ENCODE measurements at regions not wholly inside any gene's neighbourhood (a gene's known extent, or its start where the extent isn't known, plus 50 kb on each side); places are given as distances from the start of the nearest gene placed in this dataset.

DNA sequence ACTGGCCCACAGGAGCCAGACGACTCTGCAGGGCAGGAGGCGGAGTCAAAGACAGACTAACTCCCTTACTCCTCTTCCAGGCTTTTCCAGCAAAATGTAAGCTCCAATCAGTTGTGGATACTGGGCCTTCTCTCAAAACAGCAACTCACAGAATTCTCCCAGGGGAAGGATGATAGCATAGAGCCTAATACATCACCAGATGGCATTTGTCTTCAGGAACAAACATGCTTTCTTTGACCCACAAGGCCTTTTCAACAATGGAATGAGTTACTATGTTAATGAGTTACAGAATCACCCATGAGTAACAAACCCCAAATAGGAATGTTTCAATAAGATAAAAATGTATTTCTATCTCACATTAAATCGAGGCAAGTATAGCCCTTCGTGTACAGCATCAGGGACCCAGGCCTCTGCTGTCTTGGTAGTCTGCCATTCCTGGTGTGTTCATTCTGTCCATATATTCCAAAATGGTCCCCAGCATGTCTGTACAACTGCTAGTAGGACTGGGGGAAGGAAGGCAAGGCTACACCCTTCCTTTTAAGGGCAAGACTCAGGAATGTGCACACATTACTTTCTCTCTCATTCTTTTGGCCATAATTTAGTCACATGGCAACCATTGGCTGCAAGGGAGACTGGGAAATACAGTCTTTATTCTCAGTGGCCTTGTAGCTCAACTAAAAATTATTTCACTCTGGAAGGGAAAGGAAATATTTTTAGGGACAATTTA lies 76.4 kb downstream of the BOD1L2 start:
- Mint-ChIP-seq H3K9me3 (ENCODE audit: unreplicated experiment) (peaks cover under 1% of the 10 kb centered on the region), H3K4me3 (ENCODE audit: unreplicated experiment) (no peak overlapping the region), H3K4me1 (ENCODE audit: unreplicated experiment) (peaks cover 3% of the 10 kb centered on the region), H3K27me3 (ENCODE audit: unreplicated experiment) (no peaks in the 10 kb centered on the region), H3K27ac (ENCODE audit: unreplicated experiment) (no peak overlapping the region), H3K36me3 (ENCODE audit: low read depth, unreplicated experiment) (no peaks in the 10 kb centered on the region)
- no peak for DNase-seq (ENCODE audit: low spot score)
- TF ChIP-seq, protein P1, sequence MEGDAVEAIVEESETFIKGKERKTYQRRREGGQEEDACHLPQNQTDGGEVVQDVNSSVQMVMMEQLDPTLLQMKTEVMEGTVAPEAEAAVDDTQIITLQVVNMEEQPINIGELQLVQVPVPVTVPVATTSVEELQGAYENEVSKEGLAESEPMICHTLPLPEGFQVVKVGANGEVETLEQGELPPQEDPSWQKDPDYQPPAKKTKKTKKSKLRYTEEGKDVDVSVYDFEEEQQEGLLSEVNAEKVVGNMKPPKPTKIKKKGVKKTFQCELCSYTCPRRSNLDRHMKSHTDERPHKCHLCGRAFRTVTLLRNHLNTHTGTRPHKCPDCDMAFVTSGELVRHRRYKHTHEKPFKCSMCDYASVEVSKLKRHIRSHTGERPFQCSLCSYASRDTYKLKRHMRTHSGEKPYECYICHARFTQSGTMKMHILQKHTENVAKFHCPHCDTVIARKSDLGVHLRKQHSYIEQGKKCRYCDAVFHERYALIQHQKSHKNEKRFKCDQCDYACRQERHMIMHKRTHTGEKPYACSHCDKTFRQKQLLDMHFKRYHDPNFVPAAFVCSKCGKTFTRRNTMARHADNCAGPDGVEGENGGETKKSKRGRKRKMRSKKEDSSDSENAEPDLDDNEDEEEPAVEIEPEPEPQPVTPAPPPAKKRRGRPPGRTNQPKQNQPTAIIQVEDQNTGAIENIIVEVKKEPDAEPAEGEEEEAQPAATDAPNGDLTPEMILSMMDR (IDR thresholded peaks at IDR 0.05; ENCODE audit: unreplicated experiment), result no peak

DNA sequence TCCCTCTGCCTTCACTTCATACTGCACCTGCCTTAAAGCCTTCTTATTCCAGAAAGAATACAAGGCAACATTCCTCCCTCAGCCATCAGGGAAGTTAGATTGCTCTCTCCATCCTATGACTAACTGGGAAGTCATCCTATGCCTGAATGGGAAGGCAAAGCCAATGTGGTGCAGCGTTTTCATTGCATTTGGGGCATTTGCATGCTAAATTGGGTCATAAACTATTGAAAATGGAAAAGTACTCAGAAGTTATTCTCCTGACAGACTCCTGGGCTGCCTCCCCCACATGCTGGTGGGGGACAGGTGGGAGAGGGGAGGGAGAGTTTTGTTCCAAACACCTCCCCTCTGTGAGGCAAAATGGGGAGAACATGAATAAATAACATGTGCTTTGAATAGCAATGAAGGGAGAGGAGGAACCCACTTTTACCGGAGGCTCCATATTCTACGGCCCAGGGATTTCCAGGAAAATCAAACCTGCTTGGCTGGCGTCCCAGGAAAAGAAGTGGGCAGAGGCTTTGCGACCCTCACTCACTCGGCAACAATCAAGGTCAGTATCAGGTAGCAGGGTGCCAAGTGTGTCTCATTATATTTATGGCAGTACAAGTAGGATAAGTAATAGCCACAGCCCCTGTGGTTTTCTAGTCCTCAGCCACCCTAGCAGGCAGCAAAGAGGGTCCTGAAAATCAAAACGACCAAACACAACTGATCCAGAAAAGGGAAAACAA lies 84.1 kb downstream of the BOD1L2 start:
- Mint-ChIP-seq H3K27ac (ENCODE audit: unreplicated experiment) (no peak overlapping the region), H3K4me1 (ENCODE audit: unreplicated experiment) (no peaks in the 10 kb centered on the region), H3K36me3 (ENCODE audit: low read depth, unreplicated experiment) (no peaks in the 10 kb centered on the region), H3K27me3 (ENCODE audit: unreplicated experiment) (peaks cover 4% of the 10 kb centered on the region), H3K4me3 (ENCODE audit: unreplicated experiment) (no peak overlapping the region), H3K9me3 (ENCODE audit: unreplicated experiment) (peaks cover 4% of the 10 kb centered on the region)
- TF ChIP-seq, protein P1 (IDR thresholded peaks at IDR 0.05; ENCODE audit: unreplicated experiment), result no peak
- DNase-seq (ENCODE audit: low spot score), result no peak

GRCh38 chr18:57231864-57232263 lies 85.0 kb downstream of the BOD1L2 start:
- Mint-ChIP-seq H3K36me3 (ENCODE audit: low read depth, unreplicated experiment) (no peaks in the 10 kb centered on the region), H3K4me3 (ENCODE audit: unreplicated experiment) (no peak overlapping the region), H3K27me3 (ENCODE audit: unreplicated experiment) (peaks cover 4% of the 10 kb centered on the region), H3K27ac (ENCODE audit: unreplicated experiment) (no peak overlapping the region), H3K4me1 (ENCODE audit: unreplicated experiment) (no peaks in the 10 kb centered on the region), H3K9me3 (ENCODE audit: unreplicated experiment) (peaks cover 4% of the 10 kb centered on the region)
- no peak for DNase-seq (ENCODE audit: low spot score)
- TF ChIP-seq, protein P1 (IDR thresholded peaks at IDR 0.05; ENCODE audit: unreplicated experiment), result no peak

DNA sequence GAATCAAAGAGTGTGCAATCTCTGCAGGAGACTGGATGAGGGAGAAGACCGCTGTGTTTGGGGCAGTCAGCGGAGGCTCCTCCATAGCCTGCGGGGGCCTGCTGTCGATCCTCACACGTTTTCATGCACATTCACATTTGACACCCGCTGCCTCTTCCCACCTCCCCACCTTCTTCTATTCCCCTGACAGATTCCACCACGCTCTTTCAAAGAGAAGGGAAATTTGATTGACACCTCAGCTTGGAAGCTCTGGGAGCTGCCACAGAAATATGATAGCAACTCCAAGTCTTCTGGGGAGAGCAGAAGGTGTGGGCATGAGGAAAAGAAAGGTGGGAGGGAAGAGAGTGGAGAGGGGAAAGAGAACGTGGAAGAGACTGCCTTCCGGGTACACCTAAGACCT lies 87.5 kb downstream of the BOD1L2 start:
- no peak for DNase-seq (ENCODE audit: low spot score)
- no peaks in the 10 kb centered on the region for H3K4me1 Mint-ChIP-seq (ENCODE audit: unreplicated experiment)
- no peak overlapping the region for H3K4me3 Mint-ChIP-seq (ENCODE audit: unreplicated experiment)
- H3K27me3 Mint-ChIP-seq (ENCODE audit: unreplicated experiment), result peaks cover 4% of the 10 kb centered on the region
- no peaks in the 10 kb centered on the region for H3K9me3 Mint-ChIP-seq (ENCODE audit: unreplicated experiment)
- no peak overlapping the region for H3K27ac Mint-ChIP-seq (ENCODE audit: unreplicated experiment)
- H3K36me3 Mint-ChIP-seq (ENCODE audit: low read depth, unreplicated experiment), result no peaks in the 10 kb centered on the region
- TF ChIP-seq, protein P1 (IDR thresholded peaks at IDR 0.05; ENCODE audit: unreplicated experiment), result no peak

- Mint-ChIP-seq H3K4me1 (ENCODE audit: unreplicated experiment) (no peaks in the 10 kb centered on the region), H3K9me3 (ENCODE audit: unreplicated experiment) (no peaks in the 10 kb centered on the region), H3K27ac (ENCODE audit: unreplicated experiment) (no peak overlapping the region), H3K4me3 (ENCODE audit: unreplicated experiment) (no peak overlapping the region), H3K36me3 (ENCODE audit: low read depth, unreplicated experiment) (no peaks in the 10 kb centered on the region), H3K27me3 (ENCODE audit: unreplicated experiment) (no peaks in the 10 kb centered on the region)
- DNase-seq (ENCODE audit: low spot score), result no peak
- TF ChIP-seq, protein P1 (IDR thresholded peaks at IDR 0.05; ENCODE audit: unreplicated experiment), result no peak
Observed at GRCh38 chr18:57241869-57242268, 95.0 kb downstream of the BOD1L2 start.
